ENCODE measurements at regions not wholly inside any gene's neighbourhood (a gene's known extent, or its start where the extent isn't known, plus 50 kb on each side); places are given as distances from the start of the nearest gene placed in this dataset.

GRCh38 chr1:61536174-61537108 lies 188.5 kb downstream of the TM2D1 start:
- Histone ChIP-seq H3K9me3 (no peaks in the 10 kb centered on the region), H3K27ac (no peak overlapping the region), H3K4me3 (no peak overlapping the region), H3K36me3 (no peaks in the 10 kb centered on the region), H3K27me3 (no peaks in the 10 kb centered on the region), H3K4me1 (no peaks in the 10 kb centered on the region)
- no peak for ATAC-seq (ENCODE audit: low FRiP score in 2 of 2)
- DNase-seq: no peak
- TF ChIP-seq POLR2A (IDR thresholded peaks at IDR 0.05) (no peak), CTCF (IDR thresholded peaks at IDR 0.05) (no peak)
- 77 to 79% methylated on average over 3 of the region's 3 CpGs for WGBS, 2 donors

DNA sequence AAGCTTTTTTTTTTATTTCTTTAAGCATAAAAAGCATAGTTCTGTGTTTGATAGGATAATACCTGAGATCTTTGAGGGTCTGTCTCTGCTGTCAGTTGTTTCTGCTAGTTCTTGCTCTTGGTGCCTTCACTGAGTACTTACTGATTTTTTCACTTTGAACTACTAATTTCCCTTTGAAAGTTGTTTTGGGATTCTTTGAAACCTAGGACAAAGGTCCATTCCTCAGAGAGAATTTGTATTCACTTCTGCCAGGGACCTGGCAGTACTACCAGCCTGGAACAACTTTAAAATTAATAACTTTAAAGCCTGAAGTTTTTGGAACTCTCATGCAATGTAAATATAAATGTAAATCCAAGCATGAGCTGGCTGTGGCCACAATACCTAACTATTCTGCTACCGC lies 190.1 kb downstream of the TM2D1 start:
- no peak for ATAC-seq (ENCODE audit: low FRiP score in 2 of 2)
- no peaks in the 10 kb centered on the region for H3K9me3 ChIP-seq
- H3K4me1 ChIP-seq: no peaks in the 10 kb centered on the region
- H3K27me3 ChIP-seq: no peaks in the 10 kb centered on the region
- 94 to 100% methylated on average over 1 of the region's 1 CpG for WGBS, 2 donors
- H3K4me3 ChIP-seq: no peak overlapping the region
- H3K27ac ChIP-seq: no peak overlapping the region
- TF ChIP-seq POLR2AphosphoS5 (IDR thresholded peaks at IDR 0.05) (no peak), POLR2A (IDR thresholded peaks at IDR 0.05) (no peak), CTCF (IDR thresholded peaks at IDR 0.05) (no peak), EP300 (IDR thresholded peaks at IDR 0.05) (no peak)
- no peaks in the 10 kb centered on the region for H3K36me3 ChIP-seq
- no peak for DNase-seq

- no peak for DNase-seq
- no peak for TF ChIP-seq CTCF (IDR thresholded peaks at IDR 0.05)
- no peak for TF ChIP-seq EP300 (IDR thresholded peaks at IDR 0.05)
- TF ChIP-seq POLR2AphosphoS5 (IDR thresholded peaks at IDR 0.05): no peak
- no peak for TF ChIP-seq POLR2A (IDR thresholded peaks at IDR 0.05)
- no peak for ATAC-seq (ENCODE audit: low FRiP score in 2 of 2)
- Histone ChIP-seq H3K9me3 (no peaks in the 10 kb centered on the region), H3K4me1 (no peaks in the 10 kb centered on the region), H3K27ac (no peak overlapping the region), H3K27me3 (no peaks in the 10 kb centered on the region), H3K36me3 (no peaks in the 10 kb centered on the region), H3K4me3 (no peak overlapping the region)
- 35 to 50% methylated on average over 1 of the region's 1 CpG for WGBS, 2 donors
Measured at GRCh38 chr1:61533546-61533945, 191.4 kb downstream of the TM2D1 start.

GRCh38 chr1:61531716-61532115 lies 193.2 kb downstream of the TM2D1 start:
- Histone ChIP-seq H3K27ac (no peak overlapping the region), H3K4me3 (no peak overlapping the region), H3K4me1 (no peaks in the 10 kb centered on the region), H3K27me3 (no peaks in the 10 kb centered on the region), H3K9me3 (no peaks in the 10 kb centered on the region), H3K36me3 (no peaks in the 10 kb centered on the region)
- DNase-seq: no peak
- TF ChIP-seq CTCF (IDR thresholded peaks at IDR 0.05) (no peak), POLR2A (IDR thresholded peaks at IDR 0.05) (no peak), POLR2AphosphoS5 (IDR thresholded peaks at IDR 0.05) (no peak), EP300 (IDR thresholded peaks at IDR 0.05) (no peak)
- no peak for ATAC-seq (ENCODE audit: low FRiP score in 2 of 2)
- WGBS, 2 donors: 81 to 94% methylated on average over 2 of the region's 2 CpGs

All from upper lobe of left lung (tissue), 6 donors.